GM19468 (cell line): ENCODE measurements at regions not wholly inside any gene's neighbourhood (a gene's known extent, or its start where the extent isn't known, plus 50 kb on each side); places are given as distances from the start of the nearest gene placed in this dataset.
"Not testable (repeated sequence)": the region's sequence is repeated elsewhere in the genome, so short reads cannot be mapped to it uniquely, and the experiment has no call there.

ENCODE experiments used
- ATAC-seq: cut with Tn5 transposase; IDR thresholded peaks from one replicate; pipeline ENCODE4 v1.9.1; 2021; ENCODE audit warnings: mild to moderate bottlenecking, moderate library complexity, moderate number of reproducible peaks; ENCODE audit not compliant: unreplicated experiment; ENCODE audit errors: extremely low read depth

DNA sequence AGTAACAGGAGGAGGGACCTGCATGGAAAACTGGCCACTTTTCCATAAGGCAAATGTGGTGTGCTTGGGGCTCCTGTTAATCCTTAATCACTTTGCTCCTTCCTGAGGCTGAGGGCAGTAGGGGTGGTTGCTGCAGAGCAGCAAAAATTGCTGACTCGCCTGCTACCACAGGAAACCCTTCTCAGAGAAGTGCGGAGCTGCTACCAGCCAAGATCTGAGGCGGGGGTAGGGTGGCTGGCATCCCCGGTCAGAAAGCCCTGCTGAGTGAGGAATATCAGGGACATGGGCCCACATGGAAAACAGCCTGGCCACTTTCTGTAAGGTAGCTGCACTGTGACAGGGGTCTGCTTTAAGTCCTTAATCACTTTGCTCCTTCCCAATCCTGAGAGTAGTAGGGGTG is 192.4 kb upstream of the GHR start:
- no peak for ATAC-seq

GRCh38 chr5:42235241-42235640 is 188.0 kb upstream of the GHR start:
- no peak for ATAC-seq

- no peak for ATAC-seq
These were observed 187.4 kb upstream of the GHR start for GRCh38 chr5:42235837-42236236.

GRCh38 chr5:42241636-42242035 is 181.6 kb upstream of the GHR start:
- ATAC-seq = no peak

GRCh38 chr5:42242210-42242609 is 181.0 kb upstream of the GHR start:
- ATAC-seq = no peak

GRCh38 chr5:42242881-42243485 is 180.3 kb upstream of the GHR start:
- ATAC-seq = no peak

DNA sequence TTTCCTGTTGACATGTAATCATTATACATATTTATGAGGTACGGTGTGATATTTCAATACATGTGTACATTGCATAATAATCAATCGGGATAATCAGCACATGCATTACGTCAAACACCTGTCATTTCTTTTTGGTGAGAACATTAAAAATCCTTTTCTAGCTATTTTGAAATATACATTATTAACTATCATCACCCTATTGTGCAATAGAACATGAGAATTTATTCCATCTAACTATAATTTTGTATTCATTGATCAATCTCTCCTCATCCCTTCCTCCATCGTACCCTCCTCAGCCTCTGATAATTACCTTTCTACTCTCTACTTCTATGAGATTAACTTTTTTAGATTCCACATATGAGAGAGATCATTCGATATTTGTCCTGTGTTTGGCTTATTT is 170.9 kb upstream of the GHR start:
- ATAC-seq = no peak

DNA sequence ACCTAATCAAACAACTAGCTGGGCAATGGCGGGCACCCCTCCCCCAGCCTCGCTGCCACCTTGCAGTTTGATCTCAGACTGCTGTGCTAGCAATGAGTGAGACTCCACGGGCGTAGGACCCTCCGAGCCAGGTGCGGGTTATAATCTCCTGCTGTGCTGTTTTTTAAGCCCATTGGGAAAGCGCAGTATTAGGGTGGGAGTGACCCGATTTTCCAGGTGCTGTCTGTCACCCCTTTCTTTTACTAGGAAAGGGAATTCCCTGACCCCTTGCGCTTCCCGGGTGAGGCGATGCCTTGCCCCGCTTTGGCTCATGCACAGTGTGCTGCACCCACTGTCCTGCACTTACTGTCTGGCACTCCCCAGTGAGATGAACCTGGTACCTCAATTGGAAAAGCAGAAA is 163.3 kb upstream of the GHR start:
- ATAC-seq = not testable (repeated sequence)

DNA sequence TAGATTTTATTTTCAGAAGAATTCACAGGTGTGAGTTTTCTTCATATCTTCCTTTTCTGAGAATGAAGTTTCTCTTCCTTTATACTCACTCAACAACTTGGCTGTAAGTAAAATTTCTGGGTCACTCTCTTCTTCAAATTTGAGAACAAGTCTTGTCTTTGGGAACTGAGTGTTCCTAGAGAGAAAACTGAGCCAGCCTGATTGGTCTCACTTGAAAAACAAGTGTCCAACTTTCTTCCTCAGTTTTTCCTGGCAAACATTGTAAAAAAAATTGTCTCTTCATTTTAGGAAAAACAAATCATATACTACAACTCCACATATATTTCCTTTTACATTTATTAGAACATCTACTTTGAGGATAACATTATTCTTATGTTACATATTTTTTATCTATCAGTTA is 156.1 kb upstream of the GHR start:
- no peak for ATAC-seq

DNA sequence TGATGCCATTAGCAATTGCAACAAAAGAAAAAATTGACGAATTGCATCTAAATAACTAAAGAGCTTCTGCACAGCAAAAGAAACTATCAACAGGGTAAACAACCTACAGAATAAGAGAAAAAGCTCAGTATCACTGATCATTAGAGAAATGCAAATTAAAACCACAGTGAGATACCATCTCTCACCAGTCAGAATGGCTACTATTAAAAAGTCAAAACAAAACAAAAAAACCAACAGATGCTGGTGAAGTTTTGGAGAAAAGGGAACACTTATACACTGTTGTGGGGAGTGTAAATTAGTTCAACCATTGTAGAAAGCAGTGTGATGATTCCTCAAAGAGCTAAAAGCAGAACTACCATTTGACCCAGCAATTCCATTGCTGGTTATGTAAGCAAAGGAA is 155.1 kb upstream of the GHR start:
- ATAC-seq = not testable (repeated sequence)

- ATAC-seq = no peak
These were observed 154.6 kb upstream of the GHR start for GRCh38 chr5:42268630-42269029.

GRCh38 chr5:42270771-42271170 is 152.5 kb upstream of the GHR start:
- no peak for ATAC-seq

DNA sequence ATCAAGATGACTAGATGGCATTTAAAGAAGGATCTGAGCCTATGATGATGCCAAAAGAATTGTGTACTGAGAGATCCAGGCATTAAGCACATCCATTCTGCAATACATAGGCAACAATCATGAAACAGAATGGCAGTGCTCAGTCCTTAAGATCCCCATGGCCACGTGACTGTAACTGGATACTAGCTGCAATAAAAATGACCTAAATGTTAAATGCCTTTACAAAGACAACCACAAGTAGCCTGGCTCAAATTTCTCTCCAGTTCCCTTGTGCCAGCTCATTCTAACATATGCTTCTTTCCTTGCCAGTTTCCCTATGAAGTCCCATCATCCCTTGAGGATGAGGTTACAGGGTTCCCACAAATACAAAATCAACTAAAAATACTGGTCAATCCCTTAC is 148.3 kb upstream of the GHR start:
- no peak for ATAC-seq

- ATAC-seq = no peak
These were observed 145.9 kb upstream of the GHR start for GRCh38 chr5:42277293-42277692.

- no peak for ATAC-seq
These were observed 138.7 kb upstream of the GHR start for GRCh38 chr5:42284584-42284983.

DNA sequence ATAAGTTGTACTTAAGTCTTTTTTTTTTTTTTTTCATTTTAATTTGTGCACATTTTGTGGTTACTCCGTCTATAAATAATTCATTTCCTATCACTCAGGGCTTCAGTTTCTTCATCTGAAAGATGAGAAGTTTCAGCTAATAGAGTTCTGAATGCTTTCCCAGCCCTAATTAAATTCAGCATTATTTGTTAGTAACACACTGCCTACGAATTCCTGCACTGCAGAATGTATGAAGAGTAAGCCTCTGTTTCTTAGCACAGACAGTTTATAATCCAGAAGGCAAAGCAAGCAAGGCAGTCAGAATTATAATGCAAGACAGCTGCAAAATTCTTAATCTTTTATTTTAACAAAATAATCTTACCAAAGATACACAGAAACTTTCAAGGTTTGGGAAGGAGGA is 138.0 kb upstream of the GHR start:
- ATAC-seq = no peak

GRCh38 chr5:42300496-42300895 is 122.7 kb upstream of the GHR start:
- no peak for ATAC-seq

DNA sequence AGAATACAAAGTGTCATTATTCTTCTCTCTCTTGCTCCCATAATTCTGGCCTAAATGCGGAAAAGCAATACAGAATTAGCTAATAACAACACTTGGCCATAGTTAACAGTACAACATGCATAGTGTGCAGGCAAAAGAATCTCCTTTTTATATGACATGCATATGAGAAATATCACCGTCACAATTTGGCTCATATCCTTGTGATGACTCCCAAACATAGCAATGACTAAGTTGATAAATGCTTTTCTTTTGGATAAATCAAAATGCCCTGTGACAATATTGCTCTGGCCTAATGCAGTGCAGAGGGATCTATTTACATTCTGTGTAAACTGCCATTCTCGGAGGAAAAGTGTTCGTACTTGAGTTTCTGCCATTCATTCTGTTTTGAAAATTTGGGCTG is 121.9 kb upstream of the GHR start:
- ATAC-seq = no peak

- ATAC-seq = no peak
These were observed 121.1 kb upstream of the GHR start for GRCh38 chr5:42302186-42302585.

DNA sequence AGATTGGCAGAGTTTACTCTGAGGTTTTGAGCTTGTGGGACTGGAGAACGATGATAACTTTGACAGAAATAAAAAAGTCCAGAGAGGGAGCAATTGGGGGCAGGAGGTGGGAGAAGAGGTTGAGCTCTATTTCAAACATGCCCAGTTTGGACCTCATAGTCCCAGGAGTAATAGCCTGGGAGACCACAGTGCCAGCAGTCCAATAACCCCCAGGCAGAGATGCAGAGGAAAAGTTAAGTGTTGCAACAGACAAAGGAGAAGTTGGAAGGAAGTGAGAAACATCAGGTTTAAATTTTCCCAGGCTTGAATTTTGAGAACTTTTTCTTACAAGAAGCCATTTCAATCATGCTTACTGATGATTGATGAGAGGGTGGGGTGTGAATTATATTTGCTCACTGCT is 117.0 kb upstream of the GHR start:
- no peak for ATAC-seq

- ATAC-seq = no peak
These were observed 113.4 kb upstream of the GHR start for GRCh38 chr5:42309865-42310264.

DNA sequence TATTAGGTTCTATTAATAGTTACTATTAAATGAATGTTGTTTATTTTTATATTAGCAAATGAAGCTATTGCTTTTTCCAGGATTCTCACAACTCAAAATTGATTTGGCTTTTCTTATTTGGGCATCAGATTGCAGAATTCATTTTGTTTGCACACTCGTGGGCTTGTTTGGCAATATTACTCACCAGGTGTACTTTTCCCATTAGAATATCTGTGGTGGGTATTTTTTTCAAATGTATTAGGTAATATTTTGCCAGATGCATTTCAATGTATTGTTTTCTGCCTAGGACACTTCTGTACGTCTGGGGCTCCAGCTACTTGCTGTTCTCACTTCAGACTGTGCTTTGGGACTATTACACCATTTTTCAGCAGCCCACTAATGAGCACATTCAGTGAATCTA is 108.0 kb upstream of the GHR start:
- no peak for ATAC-seq

- ATAC-seq = no peak
These were observed 105.7 kb upstream of the GHR start for GRCh38 chr5:42317575-42317974.
